WTC11 (cell line): ENCODE measurements at regions not wholly inside any gene's neighbourhood (a gene's known extent, or its start where the extent isn't known, plus 50 kb on each side); places are given as distances from the start of the nearest gene placed in this dataset.

Experiments
- ATAC-seq: fragments of 200-7000 bp; cut with Tn5 transposase; 2 replicates; pipeline ENCODE4 v1.10.0; 2021; ENCODE audit warnings: mild to moderate bottlenecking, moderate library complexity
- CTCF ChIA-PET: fragments of 300-600 bp; sonication (Branson Sonifier 250); formaldehyde crosslinking; loops from one replicate; lab custom pipeline; 2021; ENCODE audit warnings: antibody characterized with exemption; lab: Charles Lee
- POLR2A ChIA-PET: fragments of 350-600 bp; sonication (Branson Sonifier 250); formaldehyde crosslinking; loops from one replicate; lab custom pipeline; 2021; ENCODE audit warnings: antibody characterized with exemption; lab: Charles Lee
- DNase-seq: peaks from one replicate; pipeline ENCODE4 v3.0.0; 2021; ENCODE audit warnings: low spot score
- H3K27ac Mint-ChIP-seq: 2 replicates; pipeline ENCODE4 v1.8.0; 2021; ENCODE audit warnings: mixed read lengths
- H3K27me3 Mint-ChIP-seq: 2 replicates; pipeline ENCODE4 v1.8.0; 2021; ENCODE audit warnings: low read depth, mild to moderate bottlenecking, moderate library complexity, mixed read lengths
- H3K36me3 Mint-ChIP-seq: 2 replicates; pipeline ENCODE4 v1.8.0; 2021; ENCODE audit warnings: mixed read lengths
- H3K4me1 Mint-ChIP-seq: 2 replicates; pipeline ENCODE4 v1.8.0; 2022; ENCODE audit warnings: mixed read lengths
- H3K4me3 Mint-ChIP-seq: 2 replicates; pipeline ENCODE4 v1.8.0; 2021; ENCODE audit warnings: mild to moderate bottlenecking, moderate library complexity, mixed read lengths
- H3K9me3 Mint-ChIP-seq: 2 replicates; pipeline ENCODE4 v1.8.0; 2021; ENCODE audit warnings: mixed read lengths
- ATF1 ChIP-seq: sonication (generic); formaldehyde crosslinking; IDR thresholded peaks from 2 replicates; pipeline ENCODE4 v1.8.1; 2023; ENCODE audit warnings: mild to moderate bottlenecking, moderate library complexity, missing genetic modification reagents
- E2F1 ChIP-seq: sonication (generic); formaldehyde crosslinking; IDR thresholded peaks from 2 replicates; pipeline ENCODE4 v1.8.0; 2022; ENCODE audit warnings: mild to moderate bottlenecking, missing genetic modification reagents
- GABPB1 ChIP-seq: sonication (generic); formaldehyde crosslinking; IDR thresholded peaks from 2 replicates; pipeline ENCODE4 v1.8.1; 2023; ENCODE audit warnings: mild to moderate bottlenecking, missing genetic modification reagents
- GTF2I ChIP-seq: fragments of 250-450 bp; sonication (Bioruptor Pico); conservative IDR thresholded peaks from 2 replicates; pipeline ENCODE4 v1.4.0; 2021; ENCODE audit warnings: mild to moderate bottlenecking
- HMGA2 ChIP-seq: fragments of 250-450 bp; sonication (Bioruptor Pico); IDR thresholded peaks from 2 replicates; pipeline ENCODE4 v1.4.0; 2021; ENCODE audit warnings: mild to moderate bottlenecking, moderate library complexity
- IRF1 ChIP-seq: sonication (generic); formaldehyde crosslinking; IDR thresholded peaks from 2 replicates; pipeline ENCODE4 v1.8.0; 2023; ENCODE audit warnings: missing genetic modification reagents
- JAZF1 ChIP-seq: fragments of 250-450 bp; sonication (Bioruptor Pico); IDR thresholded peaks from 2 replicates; pipeline ENCODE4 v1.9.0; 2021; ENCODE audit warnings: moderate library complexity, mild to moderate bottlenecking, inconsistent platforms
- KAT7 ChIP-seq: sonication (generic); formaldehyde crosslinking; IDR thresholded peaks from 2 replicates; pipeline ENCODE4 v1.8.1; 2023; ENCODE audit warnings: missing genetic modification reagents, mild to moderate bottlenecking, borderline replicate concordance
- PRDM15 ChIP-seq: sonication (generic); formaldehyde crosslinking; IDR thresholded peaks from 2 replicates; pipeline ENCODE4 v1.8.0; 2022; ENCODE audit warnings: missing genetic modification reagents
- RORB ChIP-seq: fragments of 250-450 bp; sonication (Bioruptor Pico); IDR thresholded peaks from 2 replicates; pipeline ENCODE4 v1.9.0; 2021; ENCODE audit warnings: mild to moderate bottlenecking
- SMAD3 ChIP-seq: sonication (generic); formaldehyde crosslinking; IDR thresholded peaks from 2 replicates; pipeline ENCODE4 v1.8.0; 2022; ENCODE audit warnings: missing genetic modification reagents, mild to moderate bottlenecking, borderline replicate concordance
- ZMAT4 ChIP-seq: fragments of 250-450 bp; sonication (Bioruptor Pico); IDR thresholded peaks from 2 replicates; pipeline ENCODE4 v1.9.0; 2021; ENCODE audit warnings: mild to moderate bottlenecking
- ZNF219 ChIP-seq: sonication (generic); formaldehyde crosslinking; IDR thresholded peaks from 2 replicates; pipeline ENCODE4 v1.8.0; 2023; ENCODE audit warnings: missing genetic modification reagents, mild to moderate bottlenecking, borderline replicate concordance
- ZNF317 ChIP-seq: sonication (generic); formaldehyde crosslinking; IDR thresholded peaks from 2 replicates; pipeline ENCODE4 v1.8.1; 2023; ENCODE audit warnings: low read depth, mild to moderate bottlenecking, moderate library complexity, missing genetic modification reagents, borderline replicate concordance
- ZNF416 ChIP-seq: fragments of 250-450 bp; sonication (Bioruptor Pico); IDR thresholded peaks from 2 replicates; pipeline ENCODE4 v1.9.0; 2021; ENCODE audit warnings: mild to moderate bottlenecking, inconsistent platforms
- ZNF423 ChIP-seq: fragments of 250-450 bp; sonication (Bioruptor Pico); IDR thresholded peaks from 2 replicates; pipeline ENCODE4 v2.1.2; 2022; ENCODE audit warnings: mild to moderate bottlenecking, moderate library complexity
- ZNF532 ChIP-seq: fragments of 250-450 bp; sonication (Bioruptor Pico); IDR thresholded peaks from 2 replicates; pipeline ENCODE4 v1.9.0; 2021; ENCODE audit warnings: mild to moderate bottlenecking, borderline replicate concordance

GRCh38 chr9:104417296-104417695 lies 86.8 kb upstream of the OR13F1 start (continued):
- TF ChIP-seq ZNF532 (CRISPR knock-in tag) = no peak

GRCh38 chr9:104429031-104429546 lies 75.0 kb upstream of the OR13F1 start:
- DNase-seq = no peak
- no peaks in the 10 kb centered on the region for H3K27me3 Mint-ChIP-seq
- peaks cover 24% of the 10 kb centered on the region for H3K36me3 Mint-ChIP-seq
- ATAC-seq = no peak
- no peaks in the 10 kb centered on the region for H3K4me1 Mint-ChIP-seq
- no peak overlapping the region for H3K4me3 Mint-ChIP-seq
- H3K27ac Mint-ChIP-seq = no peak overlapping the region
- peaks cover 48% of the 10 kb centered on the region for H3K9me3 Mint-ChIP-seq
- no peak for TF ChIP-seq SMAD3 (CRISPR knock-in tag)
- TF ChIP-seq E2F1 = no peak
- no peak for TF ChIP-seq RORB (CRISPR knock-in tag)
- TF ChIP-seq ZNF219 (CRISPR knock-in tag) = no peak
- TF ChIP-seq GTF2I (CRISPR knock-in tag) = no peak
- CTCF ChIA-PET = no interaction called here
- POLR2A ChIA-PET = no interaction called here

- H3K27ac Mint-ChIP-seq = no peak overlapping the region
- CTCF ChIA-PET = no interaction called here
- peaks cover 37% of the 10 kb centered on the region for H3K9me3 Mint-ChIP-seq
- DNase-seq (no peak), ATAC-seq (no peak)
- H3K36me3 Mint-ChIP-seq = no peaks in the 10 kb centered on the region
- no peak for TF ChIP-seq GABPB1 (CRISPR knock-in tag)
- TF ChIP-seq IRF1 = no peak
- TF ChIP-seq ZNF423 = no peak
- no peak overlapping the region for H3K4me3 Mint-ChIP-seq
- H3K27me3 Mint-ChIP-seq = no peaks in the 10 kb centered on the region
- POLR2A ChIA-PET = no interaction called here
- H3K4me1 Mint-ChIP-seq = no peaks in the 10 kb centered on the region
These were observed 69.0 kb upstream of the OR13F1 start for GRCh38 chr9:104435059-104435458.

- Mint-ChIP-seq H3K4me1 (peaks cover 4% of the 10 kb centered on the region), H3K36me3 (no peaks in the 10 kb centered on the region), H3K9me3 (no peaks in the 10 kb centered on the region), H3K27me3 (no peaks in the 10 kb centered on the region; the same call in 1 of the 2 replicates), H3K4me3 (no peak overlapping the region), H3K27ac (no peak overlapping the region)
- ATAC-seq (no peak), DNase-seq (no peak)
- ChIA-PET POLR2A (no interaction called here), CTCF (no interaction called here)
- no peak for TF ChIP-seq ZMAT4 (CRISPR knock-in tag)
- no peak for TF ChIP-seq ATF1
- TF ChIP-seq SMAD3 (CRISPR knock-in tag) = no peak
- TF ChIP-seq PRDM15 (CRISPR knock-in tag) = no peak
- TF ChIP-seq HMGA2 = no peak
- no peak for TF ChIP-seq KAT7 (CRISPR knock-in tag)
- no peak for TF ChIP-seq ZNF317 (CRISPR knock-in tag)
- TF ChIP-seq JAZF1 (CRISPR knock-in tag) = no peak
- TF ChIP-seq IRF1 = no peak
- TF ChIP-seq ZNF219 (CRISPR knock-in tag) = no peak
- no peak for TF ChIP-seq ZNF416 (CRISPR knock-in tag)
These were observed 56.0 kb upstream of the OR13F1 start for GRCh38 chr9:104448036-104448435.
